ENCODE measurements at regions not wholly inside any gene's neighbourhood (a gene's known extent, or its start where the extent isn't known, plus 50 kb on each side); places are given as distances from the start of the nearest gene placed in this dataset.

- DNase-seq (ENCODE audit: insufficient read length, low spot score) (no peak), FAIRE-seq (no peak)
- TF ChIP-seq CTCF (IDR thresholded peaks at IDR 0.05; ENCODE audit: insufficient read depth, missing control alignments) = no peak
These were observed 306.0 kb downstream of the BCL11B start for GRCh38 chr14:98966016-98966415.

- no peak for TF ChIP-seq CTCF (IDR thresholded peaks at IDR 0.05; ENCODE audit: insufficient read depth, missing control alignments)
- DNase-seq (ENCODE audit: insufficient read length, low spot score) (no peak), FAIRE-seq (no peak)
These were observed 305.4 kb downstream of the BCL11B start for GRCh38 chr14:98966475-98967162.

- no peak for FAIRE-seq
- no peak for TF ChIP-seq CTCF (IDR thresholded peaks at IDR 0.05; ENCODE audit: insufficient read depth, missing control alignments)
- no peak for DNase-seq (ENCODE audit: insufficient read length, low spot score)
These were observed 297.9 kb downstream of the BCL11B start for GRCh38 chr14:98974113-98974512.

GRCh38 chr14:98976271-98976670, 295.7 kb downstream of the BCL11B start:
- FAIRE-seq (no peak), DNase-seq (ENCODE audit: insufficient read length, low spot score) (no peak)
- TF ChIP-seq CTCF (IDR thresholded peaks at IDR 0.05; ENCODE audit: insufficient read depth, missing control alignments) = no peak

GRCh38 chr14:98977451-98977850, 294.5 kb downstream of the BCL11B start:
- no peak for TF ChIP-seq CTCF (IDR thresholded peaks at IDR 0.05; ENCODE audit: insufficient read depth, missing control alignments)
- FAIRE-seq = no peak

GRCh38 chr14:98982986-98983385, 289.0 kb downstream of the BCL11B start:
- DNase-seq (ENCODE audit: insufficient read length, low spot score) (no peak), FAIRE-seq (no peak)
- TF ChIP-seq CTCF (IDR thresholded peaks at IDR 0.05; ENCODE audit: insufficient read depth, missing control alignments) = no peak

More at GRCh38 chr14:98977451-98977850, 294.5 kb downstream of the BCL11B start:
- DNase-seq (ENCODE audit: insufficient read length, low spot score) = no peak

- FAIRE-seq (no peak), DNase-seq (ENCODE audit: insufficient read length, low spot score) (no peak)
- TF ChIP-seq CTCF (IDR thresholded peaks at IDR 0.05; ENCODE audit: insufficient read depth, missing control alignments) = no peak
These were observed 287.8 kb downstream of the BCL11B start for GRCh38 chr14:98984027-98984718.
